Fibroblast of skin of left quadriceps (primary cell): ENCODE measurements at regions not wholly inside any gene's neighbourhood (a gene's known extent, or its start where the extent isn't known, plus 50 kb on each side); places are given as distances from the start of the nearest gene placed in this dataset.

Source experiments
- DNase-seq, 2 experiments: peaks; one replicate each; pipeline ENCODE4 v3.0.0-alpha.2; 2013; ENCODE audit warnings: low read depth in 2 of 2

DNA sequence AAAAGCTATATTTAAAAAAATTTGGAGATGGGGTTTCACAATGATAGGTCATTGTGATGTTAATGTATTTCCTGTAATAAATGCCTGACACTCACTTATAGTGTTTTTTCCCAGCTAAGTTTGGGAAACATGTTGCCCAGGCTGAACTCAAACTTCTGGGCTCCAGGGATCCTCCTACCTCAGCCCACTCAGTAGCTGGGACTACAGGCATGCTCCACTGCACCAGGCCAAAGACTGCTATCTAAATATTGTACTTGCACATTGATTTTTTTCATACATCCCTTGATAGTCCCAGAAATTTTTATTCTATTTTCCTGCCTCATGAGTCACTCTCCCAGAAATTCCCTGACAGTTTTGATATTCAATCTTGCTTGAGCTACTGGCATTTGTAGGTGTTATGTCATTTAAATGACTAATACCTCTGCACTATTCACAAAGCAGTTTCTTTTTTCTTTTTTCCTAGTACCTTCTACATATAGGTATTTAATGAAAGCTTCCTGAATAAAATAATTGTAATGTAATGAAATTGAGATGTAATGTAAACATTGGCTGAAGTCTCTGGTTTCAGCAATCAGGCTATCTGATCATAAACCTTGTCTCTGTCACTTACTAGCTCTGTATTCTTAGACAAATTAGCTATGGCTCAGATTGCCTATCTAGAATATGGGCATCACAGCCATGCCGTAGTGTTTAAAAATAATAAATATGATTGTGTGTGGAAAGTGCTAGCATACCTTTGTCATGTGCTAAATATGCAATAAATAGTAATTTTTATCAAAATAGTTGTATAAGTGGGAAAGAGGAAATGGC lies 1973.0 kb upstream of the AGA start:
- no peak for DNase-seq

DNA sequence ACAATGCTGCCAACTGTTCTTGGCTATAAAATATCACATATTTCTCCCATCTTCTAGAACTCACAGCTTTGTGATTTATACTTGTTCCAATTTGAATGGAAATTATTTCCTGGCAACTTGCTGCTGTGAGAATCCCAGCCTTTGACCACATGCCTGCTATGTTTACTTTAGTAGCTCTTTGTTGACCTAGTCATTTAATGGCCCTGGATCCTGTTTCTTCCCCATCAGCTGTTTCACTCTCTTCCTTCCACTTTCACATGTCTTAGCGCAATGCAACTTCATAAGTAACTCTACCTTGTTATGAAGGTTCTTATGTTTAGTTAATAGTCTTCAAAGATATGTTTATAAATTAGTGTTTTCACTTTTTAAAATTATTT lies 1973.6 kb upstream of the AGA start:
- DNase-seq = no peak

DNA sequence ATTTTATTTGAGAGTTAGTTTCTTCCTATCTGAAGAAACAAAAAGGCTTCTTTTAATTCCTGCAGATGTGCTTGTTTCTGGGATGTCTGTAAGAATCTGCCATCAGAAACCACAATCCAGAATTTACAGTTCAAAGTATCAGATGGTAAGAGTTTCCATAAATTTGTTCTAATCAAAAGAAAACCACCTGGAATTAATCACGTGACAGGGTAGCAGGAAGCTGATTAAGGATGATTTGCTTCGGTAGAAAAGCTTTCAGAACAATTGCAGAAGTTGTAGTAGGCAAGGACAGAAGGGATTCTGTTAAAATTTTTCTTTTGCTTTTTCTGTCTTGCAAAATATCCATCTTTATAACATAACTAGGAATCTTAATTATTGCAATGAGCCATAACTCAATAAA lies 1975.1 kb upstream of the AGA start:
- DNase-seq = no peak

DNA sequence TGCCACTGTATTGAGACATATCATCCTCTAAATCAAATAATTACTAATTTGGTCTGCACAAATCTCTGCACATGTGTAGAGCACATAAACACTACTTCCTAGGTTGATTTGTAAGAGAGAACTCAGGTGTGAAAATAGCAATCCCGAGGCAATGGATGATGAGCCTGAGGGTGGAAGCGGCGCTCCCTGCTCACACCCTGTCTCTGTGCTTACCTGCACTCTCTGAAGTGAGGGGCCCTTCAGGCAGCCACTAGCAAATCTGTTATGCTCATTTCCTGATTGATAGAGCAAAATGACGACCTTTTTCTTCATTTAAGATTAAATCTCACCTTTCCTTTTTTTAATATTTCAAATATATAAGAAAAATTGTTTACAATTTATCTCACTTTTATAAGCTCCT lies 1995.7 kb upstream of the AGA start:
- no peak for DNase-seq

DNA sequence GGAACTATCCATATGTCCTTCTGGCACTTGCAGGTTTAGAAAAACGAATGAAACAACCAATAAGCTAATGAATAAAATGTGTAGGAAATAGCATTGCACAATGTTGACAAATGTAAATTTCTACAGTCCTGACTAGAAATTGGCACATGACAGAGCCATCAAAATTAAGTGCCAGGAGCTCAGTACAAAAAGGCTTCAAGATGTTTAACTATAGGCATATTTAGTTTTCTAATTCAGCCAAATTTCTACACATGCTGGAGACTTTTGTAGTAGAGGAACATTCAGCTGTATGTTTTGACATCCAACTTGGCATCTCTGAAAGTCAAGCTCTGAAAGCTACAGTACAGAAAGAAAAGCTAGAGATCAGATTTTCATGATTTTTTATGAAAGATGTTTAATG lies 1999.4 kb upstream of the AGA start:
- no peak for DNase-seq

DNA sequence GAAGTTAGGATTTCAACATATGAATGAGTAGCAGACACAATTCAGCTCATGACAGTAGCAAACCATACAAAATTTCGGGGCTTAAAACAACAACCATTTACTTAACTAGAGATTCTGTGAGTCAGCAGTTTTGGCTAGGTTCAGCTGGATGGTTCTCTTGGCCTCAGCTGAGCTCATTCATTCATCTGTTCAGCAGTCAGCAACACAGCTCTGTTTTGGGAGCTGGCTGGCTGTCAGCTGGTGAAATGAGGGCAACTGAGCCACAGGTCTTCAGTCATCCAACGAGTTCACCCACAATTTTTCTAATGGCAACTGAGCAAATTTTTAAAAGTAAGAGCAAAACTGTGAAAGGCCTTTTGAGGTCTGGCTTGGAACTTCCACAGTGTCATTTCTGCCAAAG lies 2005.1 kb upstream of the AGA start:
- DNase-seq = no peak

DNA sequence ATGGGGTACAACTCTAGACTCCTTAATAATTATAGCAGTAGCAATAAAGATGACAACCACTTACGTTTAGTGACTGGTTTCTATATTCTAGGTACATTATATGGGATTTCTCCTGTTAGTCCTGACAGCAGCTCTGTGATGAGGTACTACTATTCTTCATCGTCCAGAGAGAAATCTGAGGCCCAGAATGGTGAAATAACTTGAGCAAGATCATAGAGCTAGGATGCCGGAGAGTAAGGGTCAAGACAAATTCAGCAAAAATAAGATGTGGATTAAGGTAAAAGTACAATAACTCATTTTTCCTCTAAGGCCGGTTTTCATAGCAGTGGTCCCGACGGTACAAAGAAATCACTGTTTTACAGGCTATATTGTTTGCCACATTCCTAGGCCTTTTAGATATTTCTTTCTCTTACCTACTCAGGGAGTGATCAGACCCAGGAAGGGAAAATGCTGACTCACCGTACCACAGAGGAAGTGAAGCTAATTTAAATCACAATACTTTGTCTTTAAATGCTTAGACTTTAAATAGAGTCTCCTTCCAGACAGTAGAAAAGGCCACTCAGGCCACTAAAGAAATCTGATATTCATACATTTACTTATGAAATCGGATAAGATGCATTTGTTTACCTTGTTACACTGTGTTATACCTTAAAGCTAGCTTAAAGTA lies 2023.0 kb upstream of the AGA start:
- DNase-seq = peak in 1 of 2 experiments; percentile 0

DNA sequence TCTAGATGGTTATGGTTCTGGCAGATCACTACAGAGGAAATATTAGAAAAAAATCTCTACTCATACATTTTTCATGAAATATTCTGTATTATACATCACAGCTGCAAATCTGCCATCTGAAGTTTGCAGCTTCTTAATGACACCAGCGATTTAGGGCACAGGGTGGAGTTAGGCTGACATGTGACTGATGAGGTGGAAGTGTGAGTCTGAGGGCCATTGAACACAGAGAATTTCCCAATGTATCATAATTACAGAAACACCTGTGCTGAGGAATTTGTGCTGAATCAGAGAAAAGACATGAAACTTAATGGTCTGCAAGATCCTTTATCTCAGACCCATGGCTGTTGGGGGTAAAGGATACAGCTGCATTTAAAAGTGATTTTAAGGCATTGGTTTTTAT lies 2025.6 kb upstream of the AGA start:
- no peak for DNase-seq

DNA sequence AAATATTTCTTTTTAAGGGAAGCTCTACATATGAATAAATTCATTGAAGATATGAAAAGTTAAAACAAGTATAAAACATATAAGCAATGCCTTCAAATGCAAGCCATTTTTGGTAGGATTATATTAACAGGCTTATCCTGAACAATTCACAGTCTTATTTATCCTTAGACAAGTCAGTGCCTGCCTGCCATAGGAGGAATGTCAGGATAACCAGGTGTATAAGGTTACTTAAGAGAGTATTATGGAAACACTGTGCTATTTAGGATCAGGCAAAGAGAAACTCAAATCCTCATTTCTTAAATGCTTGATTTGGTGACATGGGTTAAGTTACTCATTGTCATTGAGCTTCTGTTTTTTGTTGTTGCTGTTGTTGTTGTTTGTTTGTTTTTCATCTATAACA lies 2029.9 kb upstream of the AGA start:
- no peak for DNase-seq

DNA sequence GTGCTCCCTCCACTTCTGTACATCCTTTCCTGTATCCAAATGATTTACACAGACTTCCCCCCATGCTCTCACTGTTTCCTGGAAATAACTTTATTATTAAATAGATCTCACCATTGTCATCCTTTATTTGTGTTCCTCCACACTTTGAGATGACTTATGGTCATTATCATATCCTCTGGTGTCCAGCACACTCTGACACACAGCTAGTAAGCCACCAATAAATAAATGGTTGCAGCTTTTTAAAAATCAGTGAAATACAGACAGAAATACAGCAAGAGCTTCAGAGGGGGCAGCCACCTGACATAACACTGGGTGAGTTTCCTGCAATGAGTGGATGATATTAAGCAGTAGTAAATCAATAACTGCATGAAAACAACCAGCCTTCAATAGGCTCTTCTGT lies 2036.4 kb upstream of the AGA start:
- no peak for DNase-seq

DNA sequence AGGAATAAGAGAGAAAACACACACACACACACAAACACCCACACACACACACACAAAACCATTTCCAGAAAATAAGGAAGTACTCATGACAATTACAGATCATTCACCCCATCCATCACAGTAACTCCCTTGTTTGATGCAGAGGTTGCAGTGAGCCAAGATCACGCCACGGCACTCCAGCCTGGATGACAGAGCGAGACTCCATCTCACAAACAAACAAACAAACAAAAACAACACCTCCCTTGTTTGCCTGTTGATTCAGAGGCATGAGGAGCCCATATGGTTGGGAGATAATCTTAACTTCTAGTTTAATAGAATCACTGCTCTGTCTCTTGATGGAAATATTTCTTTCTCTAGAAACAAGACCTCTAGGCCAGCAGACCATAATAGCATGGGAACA lies 2043.5 kb upstream of the AGA start:
- DNase-seq = no peak

DNA sequence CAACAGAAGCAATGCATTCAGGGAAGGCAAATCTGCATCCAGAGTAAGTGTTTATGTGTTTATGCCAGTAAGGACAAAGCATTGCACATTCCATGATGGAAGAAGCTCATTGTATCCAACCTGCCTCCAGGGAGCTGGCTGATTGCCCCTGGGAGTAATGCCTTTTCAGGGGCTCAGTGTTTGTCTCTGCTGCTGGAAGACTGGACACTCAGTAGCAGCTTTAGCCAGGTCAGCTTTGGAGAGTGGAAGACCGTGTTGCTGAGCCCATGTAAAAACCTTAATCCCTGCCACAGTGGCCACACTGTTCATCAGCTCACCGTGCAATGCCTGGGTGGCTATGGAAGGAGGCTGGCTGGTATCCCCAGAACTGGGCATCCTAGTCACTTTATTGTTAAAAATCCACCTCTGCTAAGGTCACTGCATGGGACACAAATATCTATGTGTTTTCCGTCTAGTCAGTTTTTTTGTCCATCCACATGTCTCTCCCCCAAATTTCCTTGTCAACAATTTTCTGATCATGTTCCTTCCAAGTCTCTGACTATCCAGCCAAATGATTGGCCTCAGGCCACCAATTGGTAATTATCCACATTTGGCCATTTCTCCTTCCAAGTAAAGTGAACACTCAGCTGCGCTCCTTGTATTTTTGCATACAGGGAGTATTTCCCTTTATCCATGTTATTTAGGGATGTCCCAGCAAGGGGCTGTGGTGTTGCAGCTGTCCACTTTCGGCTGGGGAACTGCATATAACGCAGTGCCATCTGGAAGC lies 2044.5 kb upstream of the AGA start:
- no peak for DNase-seq

DNA sequence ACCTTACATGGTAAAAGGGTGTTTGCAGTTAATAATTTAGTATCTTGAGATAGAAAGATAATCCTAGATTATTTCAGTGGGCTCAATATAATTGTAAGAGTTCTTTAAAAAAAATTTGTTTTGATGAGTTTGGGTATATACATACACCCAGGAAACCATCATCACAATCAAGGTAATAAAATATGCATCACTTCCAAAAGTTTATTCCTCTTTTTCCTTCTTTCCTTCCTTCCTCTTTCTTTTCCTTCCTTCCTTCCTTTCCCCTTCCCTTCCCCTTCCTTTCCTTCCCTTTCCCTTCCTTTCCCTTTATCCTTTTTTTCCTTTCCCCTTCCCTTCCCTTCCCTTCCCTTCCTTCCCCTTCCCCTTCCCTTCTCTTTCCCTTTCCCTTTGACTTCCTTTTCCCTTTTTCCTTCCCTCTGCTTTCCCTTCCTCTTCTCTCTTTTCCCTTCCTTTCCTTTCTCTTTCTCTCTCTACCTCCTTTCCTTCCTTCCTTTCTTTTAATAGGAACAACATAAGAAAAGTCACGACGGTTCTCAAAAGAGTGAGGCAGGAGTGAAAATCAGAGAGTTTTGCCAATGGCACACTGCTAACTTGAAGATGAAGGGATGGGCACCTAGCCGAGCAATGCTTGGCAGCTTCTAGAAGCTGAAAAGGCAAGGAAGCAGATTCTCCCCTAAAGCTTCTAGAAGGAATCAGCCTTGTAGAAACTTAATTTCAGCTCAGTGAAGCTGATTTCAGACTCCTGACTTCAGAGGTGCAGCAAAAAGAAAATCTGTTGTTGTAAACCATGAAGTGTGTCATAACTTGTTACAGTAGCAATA lies 2050.2 kb upstream of the AGA start:
- DNase-seq = no peak

DNA sequence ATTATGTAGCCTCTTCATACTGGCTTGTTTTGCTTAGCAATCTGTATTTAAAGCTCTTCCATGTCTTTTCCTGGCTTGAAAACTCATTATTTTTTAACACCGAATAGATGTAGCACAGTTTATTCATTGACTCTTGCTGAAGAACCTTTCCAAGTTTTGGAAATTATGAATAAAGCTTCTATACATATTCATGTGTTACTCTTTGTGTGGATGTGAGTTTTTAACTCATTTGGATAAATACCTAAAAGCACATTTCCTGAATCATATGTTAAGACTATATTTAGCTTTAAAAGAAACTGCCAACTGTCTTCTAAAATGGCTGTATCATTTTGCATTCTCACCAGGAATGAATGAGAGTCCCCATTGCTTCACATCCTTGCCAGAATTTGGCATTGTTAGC lies 2061.7 kb upstream of the AGA start:
- DNase-seq = no peak

DNA sequence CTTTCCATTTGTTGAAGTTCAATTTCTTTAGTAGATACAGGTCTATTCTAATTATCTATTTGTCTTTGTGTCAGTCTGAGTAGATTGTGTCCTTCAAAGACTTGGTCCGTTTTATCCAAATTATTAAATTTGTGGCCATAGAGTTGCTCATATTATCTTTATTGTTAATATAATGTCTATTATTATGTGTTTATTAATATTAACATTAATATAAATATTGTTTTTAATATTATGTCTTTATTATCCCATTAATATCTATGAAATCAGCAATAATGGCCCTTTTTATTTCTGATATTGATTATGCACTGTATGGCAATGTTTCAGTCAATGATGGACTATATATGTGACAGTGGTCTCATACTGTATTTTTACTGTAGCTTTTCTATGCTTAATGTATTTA lies 2067.3 kb upstream of the AGA start:
- no peak for DNase-seq

DNA sequence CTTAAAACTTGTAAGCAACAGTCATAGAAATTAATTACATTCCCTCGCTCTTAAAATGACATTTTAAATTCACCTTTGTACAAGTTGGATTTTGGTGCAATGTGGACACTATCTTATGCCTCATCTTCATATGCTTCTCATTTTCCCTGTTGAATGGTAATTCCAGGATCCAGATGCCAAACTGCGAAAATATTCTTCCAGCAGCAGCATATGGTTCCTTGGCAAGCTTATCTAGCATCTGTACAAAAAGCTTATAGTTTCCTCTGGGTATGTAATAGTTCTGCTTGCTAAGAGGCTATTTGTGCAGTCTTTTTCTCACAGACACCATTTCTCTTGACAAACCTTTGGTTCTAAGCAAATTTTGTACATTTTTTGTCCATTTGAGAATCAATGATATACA lies 2079.7 kb upstream of the AGA start:
- no peak for DNase-seq

DNA sequence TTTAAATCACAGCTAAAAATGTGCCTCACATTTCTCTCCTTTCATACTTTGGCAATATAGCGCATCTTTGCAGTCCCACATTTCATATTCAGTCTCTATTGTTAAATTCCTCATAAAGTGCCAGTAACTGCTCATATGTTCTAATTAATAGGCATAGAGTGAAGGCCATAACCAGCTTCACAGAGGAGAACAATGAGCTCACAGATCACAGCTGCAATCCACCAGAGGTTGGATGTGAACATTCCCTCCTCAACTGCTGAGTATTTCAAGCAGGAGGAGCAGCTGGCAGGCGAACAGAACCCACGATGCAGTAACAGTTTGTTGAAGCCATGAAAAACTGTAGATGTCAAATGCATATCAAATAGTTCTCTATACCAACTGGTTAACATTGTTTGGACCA lies 2088.7 kb upstream of the AGA start:
- DNase-seq = no peak

DNA sequence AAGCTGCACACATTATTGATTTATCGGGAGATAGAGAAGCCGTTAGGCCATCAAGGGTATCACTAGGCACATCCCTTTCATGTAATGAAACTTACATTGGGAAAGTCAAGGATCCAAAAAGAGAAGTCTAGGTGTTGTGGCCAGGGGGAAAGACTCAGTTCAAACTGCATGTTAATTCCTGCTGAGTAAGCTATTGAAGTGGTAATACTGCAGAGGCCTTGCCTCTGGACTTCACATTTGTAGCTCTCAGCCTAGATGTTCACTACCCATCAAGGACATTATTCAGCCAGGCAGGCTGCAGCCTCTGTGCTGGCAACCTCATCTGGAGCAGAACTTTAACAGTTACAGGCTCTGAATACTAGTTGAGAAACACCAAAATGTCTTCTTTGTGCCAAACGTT lies 2094.5 kb upstream of the AGA start:
- DNase-seq = no peak

DNA sequence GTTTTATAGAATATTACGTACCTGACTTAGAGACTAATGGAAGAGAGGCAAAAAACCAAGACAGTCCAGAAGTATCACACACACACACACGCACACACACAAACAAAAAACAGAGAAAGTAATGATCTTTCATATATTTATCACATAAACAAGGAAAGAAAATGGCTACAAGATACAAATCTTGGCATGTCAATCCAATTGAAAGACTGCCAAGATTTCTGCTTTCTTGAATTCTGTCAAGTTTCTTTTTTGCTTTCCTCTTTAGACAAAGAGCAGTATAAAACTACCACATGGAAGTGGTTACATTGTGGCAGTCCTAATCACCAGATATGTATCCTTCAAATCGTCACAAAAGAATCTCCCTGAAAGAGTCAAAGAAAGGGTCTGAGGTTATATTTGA lies 2097.4 kb upstream of the AGA start:
- DNase-seq = no peak

DNA sequence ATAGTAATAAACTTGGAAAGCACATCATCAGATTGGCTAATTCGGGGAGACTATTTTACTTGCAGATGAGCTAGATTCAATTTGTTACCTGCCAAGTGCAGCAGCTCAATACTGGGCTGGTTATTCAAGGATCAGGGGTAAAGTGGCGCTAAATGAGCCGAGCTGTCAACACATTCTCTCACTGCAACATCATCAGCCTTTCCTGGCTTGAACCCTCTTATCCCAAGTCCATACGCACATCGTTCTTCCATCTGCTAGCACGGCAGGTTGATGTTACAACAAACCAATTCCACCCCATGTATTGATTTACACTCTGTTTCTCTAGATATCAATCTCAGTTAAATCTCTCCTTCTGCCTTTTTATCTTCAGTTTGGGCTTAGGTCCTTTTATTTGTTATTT lies 2101.5 kb upstream of the AGA start:
- DNase-seq = no peak

DNA sequence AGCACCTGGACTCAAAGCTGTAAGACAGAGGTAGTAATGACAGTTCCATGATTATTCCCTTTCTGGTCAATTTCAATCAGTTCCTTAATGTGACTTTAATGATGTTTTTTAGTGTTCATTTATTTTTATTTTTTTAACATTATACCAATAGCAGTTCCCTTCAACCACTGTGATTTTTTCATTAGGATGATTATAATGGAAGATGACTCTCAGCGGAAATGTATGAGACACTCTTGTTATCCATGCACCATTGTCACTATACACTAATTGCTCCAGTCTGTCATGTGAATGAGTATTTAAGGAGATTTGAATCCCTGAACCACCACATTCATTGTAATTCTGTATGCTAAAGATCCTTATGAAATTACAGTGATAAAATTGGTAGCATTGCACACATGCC lies 2102.3 kb upstream of the AGA start:
- no peak for DNase-seq

DNA sequence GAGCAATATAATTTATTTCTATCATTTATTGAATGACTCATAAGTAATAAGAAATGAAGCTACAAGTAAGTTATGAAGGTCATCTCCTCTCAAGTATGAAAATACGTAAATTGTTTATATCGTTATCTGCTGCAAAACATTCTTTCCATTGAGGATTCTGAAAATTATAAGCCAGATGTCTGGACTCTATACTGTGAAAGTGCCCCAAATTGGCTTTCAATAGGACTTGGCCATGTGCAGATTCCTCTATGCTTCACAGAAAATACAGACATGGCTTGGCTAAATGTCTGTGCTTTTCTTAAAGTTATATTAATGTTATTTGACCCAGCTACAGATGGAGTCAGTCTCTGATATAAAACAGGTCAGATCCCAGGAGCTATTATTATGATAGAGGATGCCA lies 2109.9 kb upstream of the AGA start:
- no peak for DNase-seq
